ENCODE measurements at regions not wholly inside any gene's neighbourhood (a gene's known extent, or its start where the extent isn't known, plus 50 kb on each side); places are given as distances from the start of the nearest gene placed in this dataset.

DNA sequence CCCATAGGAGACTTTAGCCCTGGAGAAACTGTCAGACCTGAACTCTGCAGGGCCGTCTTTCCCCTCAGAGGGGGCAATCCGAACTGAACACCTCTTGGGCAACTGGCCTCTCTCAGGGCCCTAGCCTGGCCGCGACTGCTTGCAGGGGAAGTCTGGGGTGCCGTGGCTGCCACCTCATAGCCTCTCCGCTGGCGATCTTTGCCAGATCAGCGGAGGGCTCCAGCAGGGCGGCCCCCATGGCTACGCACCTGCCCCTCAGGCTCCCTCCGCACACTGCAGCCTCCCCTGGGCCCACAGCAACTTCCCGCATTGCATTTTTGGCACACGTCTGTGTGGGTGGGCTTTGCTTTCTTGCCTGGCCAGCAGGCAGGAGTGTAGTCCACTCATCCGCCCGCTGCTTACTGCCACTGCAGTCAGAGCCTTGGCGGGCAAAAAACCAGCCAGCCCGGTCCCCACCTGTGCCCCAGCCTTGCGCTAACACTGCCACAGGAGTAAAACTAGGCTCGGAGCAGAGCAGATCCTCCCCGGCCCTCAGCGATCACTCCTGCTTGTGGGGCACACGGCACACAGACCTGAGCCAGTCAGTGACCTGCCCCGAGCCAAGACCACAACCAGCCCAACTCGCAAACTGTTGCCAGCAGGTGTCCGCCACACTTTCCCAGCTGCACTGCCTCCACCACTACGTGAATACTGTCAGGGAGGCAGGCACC is 266.8 kb upstream of the CBLB start:
- TF ChIP-seq, protein P1, sequence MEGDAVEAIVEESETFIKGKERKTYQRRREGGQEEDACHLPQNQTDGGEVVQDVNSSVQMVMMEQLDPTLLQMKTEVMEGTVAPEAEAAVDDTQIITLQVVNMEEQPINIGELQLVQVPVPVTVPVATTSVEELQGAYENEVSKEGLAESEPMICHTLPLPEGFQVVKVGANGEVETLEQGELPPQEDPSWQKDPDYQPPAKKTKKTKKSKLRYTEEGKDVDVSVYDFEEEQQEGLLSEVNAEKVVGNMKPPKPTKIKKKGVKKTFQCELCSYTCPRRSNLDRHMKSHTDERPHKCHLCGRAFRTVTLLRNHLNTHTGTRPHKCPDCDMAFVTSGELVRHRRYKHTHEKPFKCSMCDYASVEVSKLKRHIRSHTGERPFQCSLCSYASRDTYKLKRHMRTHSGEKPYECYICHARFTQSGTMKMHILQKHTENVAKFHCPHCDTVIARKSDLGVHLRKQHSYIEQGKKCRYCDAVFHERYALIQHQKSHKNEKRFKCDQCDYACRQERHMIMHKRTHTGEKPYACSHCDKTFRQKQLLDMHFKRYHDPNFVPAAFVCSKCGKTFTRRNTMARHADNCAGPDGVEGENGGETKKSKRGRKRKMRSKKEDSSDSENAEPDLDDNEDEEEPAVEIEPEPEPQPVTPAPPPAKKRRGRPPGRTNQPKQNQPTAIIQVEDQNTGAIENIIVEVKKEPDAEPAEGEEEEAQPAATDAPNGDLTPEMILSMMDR (IDR thresholded peaks at IDR 0.05): no peak
- no peak for TF ChIP-seq POLR2A (IDR thresholded peaks at IDR 0.05)
